Left lobe of liver (tissue), 2 donors: ENCODE measurements at regions not wholly inside any gene's neighbourhood (a gene's known extent, or its start where the extent isn't known, plus 50 kb on each side); places are given as distances from the start of the nearest gene placed in this dataset.

ENCODE experiments used
- ATAC-seq: fragments of 200-7000 bp; cut with Tn5 transposase; one replicate; pipeline ENCODE4 v1.9.1; 2020; ENCODE audit warnings: mild to moderate bottlenecking, moderate library complexity
- DNase-seq: peaks from one replicate; pipeline ENCODE4 v3.0.0-alpha.2; 2020; ENCODE audit warnings: low spot score
- donor health status: DM: no; HTN: no; CAD: no; lungs with moderate emphysema.
- donor health status: DM: no; HTN: yes; CAD: no.

DNA sequence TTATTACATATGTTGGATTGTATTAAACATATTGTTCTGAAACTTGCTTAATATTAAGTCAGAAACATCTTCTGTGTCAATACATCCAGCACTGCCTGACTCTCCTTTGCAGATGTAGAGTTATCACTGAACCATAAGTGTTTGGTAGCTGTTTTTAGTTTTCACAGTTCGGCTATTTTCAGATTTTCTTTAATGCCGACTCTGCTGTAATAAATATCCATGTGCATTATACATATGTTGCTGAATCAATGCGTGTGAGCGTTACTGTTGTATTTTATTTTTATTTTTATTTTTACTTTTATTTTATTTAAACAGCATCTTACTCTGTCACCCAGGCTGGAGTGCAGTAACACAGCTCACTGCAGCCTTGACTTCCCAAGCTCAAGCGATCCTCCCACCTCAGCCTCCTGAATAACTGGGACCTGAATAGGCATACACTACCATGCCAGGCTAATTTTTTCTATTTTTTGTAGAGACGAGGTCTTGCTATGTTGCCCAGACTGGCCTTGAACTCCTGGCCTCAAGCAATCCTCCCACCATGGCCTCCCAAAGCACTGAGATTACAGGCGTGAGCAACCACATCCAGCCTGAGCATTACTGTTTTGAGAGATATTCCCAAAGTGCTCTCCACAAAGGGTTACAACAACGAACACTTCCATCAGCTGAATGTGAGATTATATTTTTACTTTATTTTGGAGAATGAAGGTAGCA is 50.7 kb upstream of the NOCT start:
- ATAC-seq: no peak
- no peak for DNase-seq

- DNase-seq (no peak), ATAC-seq (no peak)
Measured at GRCh38 chr4:138963412-138963811, 52.2 kb upstream of the NOCT start.

GRCh38 chr4:138961664-138962063 is 53.9 kb upstream of the NOCT start:
- DNase-seq: no peak
- ATAC-seq: no peak

DNA sequence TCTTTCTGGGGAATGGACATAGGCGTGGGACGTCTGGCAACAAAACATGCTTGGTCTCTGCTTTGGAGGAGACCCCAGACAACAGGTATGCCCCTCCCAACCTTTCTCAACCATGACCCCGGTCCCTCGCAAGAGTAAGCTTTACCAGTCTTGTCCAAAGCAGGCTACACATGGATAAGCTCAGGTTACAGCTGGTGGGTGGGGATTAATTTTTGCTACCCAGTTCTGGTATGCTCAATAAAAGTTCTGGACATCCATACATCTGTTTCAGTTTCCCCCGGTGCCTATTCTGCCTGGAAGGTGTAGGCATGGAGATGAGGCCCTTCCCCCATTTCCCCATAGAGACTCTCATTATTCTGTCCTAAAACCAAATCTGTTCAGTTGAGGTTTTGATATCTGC is 54.5 kb upstream of the NOCT start:
- no peak for DNase-seq
- ATAC-seq: no peak

DNA sequence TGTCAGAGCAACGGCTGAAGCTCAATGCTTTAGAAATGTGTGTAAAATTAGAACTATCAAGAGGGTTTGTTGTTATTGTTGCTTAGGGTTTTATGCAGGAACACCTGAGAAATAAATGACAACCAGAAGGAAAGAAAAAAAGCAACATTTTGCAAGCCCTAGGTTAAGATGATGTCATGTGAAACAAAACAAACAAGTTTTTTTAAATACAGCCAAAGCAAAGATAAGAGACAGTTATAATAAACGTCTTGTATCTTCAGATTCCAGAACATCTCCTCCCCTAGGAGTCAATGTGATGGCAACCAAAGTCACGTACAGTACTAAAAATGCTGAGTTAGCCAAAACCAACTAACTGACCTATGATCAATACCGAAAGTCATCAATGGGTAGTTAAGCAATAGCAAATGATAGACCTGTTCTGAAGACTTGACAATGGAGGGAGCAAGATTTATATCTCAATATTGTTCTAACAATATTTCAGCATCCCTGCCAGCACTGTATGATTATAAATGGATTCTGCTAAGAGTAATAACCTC is 55.3 kb upstream of the NOCT start:
- no peak for DNase-seq
- ATAC-seq: peak; percentile 27

DNA sequence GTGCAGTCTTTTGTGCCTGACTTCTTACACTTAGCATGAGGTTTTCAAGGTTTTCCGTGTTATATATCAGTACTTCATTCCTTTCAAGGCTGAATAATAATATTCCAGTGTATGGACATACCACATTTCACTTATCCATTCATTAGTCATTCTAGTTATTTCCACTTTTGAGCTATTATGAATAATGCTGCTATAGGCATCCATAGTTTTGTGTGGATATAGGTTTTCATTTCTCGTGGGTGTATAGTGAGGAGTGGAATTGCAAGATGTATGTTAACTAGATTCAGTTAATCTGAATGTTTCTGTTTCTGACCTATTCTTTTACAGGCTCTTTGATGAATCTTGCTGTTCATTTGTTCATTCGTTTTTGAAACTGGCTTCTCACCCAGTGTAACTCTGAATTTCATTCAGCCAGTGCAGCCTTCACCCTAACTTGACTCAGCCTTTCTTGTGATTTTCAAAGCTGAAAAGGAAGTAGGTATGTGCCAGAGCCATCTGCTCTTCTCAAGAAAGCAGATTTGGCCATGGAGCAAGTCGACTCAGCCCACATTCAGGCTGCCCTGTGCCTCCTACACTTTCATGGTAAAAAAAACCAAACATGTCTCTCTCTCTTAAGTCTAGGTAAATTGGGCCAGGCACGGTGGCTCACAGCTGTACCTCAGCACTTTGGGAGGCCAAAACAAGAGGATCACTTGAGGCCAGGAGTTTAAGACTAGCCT is 56.3 kb upstream of the NOCT start:
- DNase-seq: no peak
- ATAC-seq: no peak

DNA sequence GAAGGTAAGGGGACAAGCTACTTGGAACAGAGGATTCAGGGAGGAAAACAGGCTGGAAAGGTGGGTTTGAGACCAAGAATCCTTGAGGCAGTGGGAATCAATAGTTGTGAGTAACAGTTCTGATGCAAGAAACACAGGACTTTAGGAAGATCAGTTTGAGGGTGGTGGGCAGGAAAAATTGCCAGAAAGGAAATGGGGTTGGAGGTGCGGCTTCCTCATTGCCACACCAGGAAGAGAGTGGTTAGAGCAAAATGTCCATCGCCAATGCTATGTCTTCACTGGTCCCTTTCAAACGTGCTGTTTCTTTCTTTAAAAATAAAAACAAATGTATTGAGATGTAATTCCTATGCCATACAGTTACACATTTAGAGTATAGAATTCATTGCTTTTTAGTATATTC is 57.1 kb upstream of the NOCT start:
- ATAC-seq: no peak
- DNase-seq: no peak

DNA sequence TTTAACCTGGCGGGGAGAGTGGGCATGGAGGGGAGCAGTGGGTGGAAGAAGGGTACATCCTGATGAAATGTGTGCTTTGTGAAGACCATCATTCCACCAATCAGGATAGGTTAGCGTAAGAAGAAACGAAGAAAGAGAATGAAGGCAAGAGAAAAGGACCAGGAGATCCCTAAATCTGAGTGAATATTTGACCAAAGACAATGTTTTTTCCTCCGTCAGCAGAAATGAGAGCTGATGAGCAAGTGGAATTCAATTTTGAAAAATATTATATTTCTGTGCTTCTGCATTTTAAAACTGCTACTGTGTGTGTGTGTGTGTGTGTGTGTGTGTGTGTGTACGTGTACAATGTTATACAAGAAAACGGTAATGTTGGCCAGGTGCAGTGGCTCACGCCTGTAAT is 58.3 kb upstream of the NOCT start:
- ATAC-seq (no peak), DNase-seq (no peak)

DNA sequence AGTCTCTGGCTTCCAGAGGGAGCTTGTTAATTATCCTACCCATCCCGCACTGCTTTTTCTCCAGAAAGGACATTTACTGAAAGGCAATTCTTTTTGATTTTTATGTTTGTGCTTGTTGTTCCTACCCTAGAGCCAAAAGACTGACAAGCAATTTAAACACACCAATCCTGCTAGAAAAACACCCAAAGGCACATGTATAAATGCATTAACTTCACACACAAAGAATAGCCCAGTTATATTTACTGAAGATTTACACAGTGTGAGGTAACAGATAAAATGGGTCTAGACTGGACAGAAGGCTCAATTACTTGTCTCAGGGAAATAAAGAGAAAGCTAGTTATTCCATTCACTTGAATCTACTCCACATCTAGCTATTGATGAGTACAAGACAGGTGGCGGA is 61.2 kb upstream of the NOCT start:
- ATAC-seq (no peak), DNase-seq (no peak)

DNA sequence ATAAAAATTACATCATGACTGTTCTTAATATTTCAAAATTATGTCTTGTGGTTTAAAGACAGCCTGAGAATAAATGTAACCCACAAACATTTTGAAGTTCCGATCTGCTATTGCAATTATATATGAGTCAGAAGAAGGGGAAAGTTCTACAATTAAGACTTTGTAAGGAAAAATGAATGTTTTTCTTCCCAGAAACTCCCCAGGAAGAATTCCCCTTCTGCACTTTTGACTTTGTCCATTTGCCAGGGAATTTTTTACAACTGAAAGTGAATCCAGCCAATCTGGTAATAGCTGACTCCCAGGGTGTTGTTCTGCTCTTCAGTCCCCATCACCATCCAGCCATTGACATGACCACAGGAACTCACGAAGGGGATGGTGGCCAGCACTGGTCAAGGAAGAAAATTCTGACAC is 61.6 kb upstream of the NOCT start:
- DNase-seq (no peak), ATAC-seq (peak; percentile 26)

DNA sequence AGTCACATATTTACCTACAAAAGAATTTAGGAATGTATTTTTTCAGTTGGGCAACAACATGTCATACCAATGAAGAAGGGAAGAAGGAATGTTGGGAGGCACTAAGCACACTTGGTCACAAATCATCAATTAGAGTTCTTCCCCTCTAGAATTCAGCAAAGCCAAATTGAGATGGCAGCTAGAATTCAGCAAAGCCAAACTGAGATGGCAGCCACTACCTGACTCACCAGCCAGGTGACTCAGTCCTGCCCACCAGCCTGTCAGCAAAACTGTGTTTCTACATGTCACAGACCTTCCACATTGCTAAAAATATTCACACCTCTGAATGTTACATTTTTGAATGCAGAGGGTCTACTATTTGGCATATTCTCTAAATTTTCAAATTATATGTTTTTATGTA is 63.2 kb upstream of the NOCT start:
- DNase-seq (no peak), ATAC-seq (no peak)

GRCh38 chr4:138951764-138952163 is 63.8 kb upstream of the NOCT start:
- ATAC-seq (no peak), DNase-seq (no peak)

DNA sequence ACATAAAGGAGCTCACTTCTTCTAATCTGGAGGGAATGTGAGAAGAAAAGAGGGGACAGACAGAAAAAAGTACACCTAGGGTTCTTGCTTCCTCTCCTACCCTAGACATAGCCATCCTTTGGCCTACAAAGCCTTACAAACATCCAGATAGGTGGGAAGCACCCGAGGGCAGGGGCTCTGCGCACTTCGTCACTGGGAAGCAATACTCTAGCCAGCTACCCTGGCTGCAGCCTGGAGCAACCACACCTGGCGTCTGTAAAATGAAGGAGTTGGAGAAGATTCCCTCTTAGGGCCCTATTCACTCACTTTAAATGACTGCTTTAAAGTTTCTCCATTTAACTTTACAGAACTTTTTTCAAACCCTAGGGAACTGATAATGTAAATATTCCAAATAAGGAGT is 65.7 kb upstream of the NOCT start:
- ATAC-seq (no peak), DNase-seq (no peak)

DNA sequence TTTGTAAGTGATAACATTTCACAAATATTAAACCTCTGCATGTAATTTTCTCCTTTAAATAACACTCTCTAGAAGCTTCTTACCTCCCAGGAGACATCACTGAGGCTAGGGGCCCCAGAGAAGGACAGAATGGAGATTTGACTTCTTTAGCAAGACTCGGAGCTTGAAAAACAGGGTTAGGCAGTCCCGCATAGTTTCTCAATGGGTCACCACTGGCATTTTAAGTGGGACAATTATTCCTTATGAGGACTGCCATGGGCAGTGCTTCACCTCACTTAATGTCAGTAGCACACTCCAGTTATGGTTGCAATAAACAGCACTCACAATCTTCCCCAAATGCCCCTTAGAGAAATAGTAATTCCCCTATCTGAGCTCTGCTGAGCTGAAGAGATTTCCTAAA is 66.7 kb upstream of the NOCT start:
- no peak for ATAC-seq
- DNase-seq: no peak

DNA sequence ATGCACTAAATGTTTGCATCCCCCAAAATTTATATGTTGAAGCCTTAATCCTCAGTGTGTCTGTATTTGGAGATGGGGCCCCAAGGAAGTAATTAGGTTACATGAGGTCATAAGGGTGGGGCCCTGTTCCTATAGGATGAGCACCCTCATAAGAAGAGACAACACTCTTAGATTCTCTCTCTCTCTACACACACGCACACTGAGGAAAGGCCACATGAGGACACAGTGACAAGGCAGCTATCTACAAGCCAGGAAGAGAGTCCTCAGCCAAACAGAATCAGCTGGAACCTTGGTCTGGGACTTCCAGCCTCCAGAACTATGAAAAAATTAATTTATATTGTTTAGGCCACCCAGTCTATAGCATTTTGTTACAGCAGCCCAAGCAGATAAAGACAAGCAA is 69.3 kb upstream of the NOCT start:
- DNase-seq (no peak), ATAC-seq (no peak)

DNA sequence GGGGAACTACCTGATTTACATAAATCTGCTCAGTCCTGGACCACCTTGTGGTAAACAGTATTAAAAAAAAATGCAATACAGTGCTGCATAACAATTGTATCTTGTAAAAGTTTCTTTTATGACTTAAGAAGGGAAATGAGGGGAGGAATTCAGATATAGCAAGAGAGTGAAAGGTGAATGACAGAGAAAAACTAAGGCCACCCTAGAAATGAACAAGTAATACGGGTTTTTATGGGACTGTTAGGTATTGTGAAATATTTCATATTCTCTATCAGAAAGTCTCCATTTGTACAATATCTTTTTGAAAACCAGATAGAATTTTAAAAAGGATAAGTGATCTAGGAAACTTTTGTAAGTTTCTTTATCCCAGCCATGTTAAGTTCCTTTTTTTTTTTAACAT is 69.7 kb upstream of the NOCT start:
- ATAC-seq (no peak), DNase-seq (no peak)

GRCh38 chr4:138945401-138945800 is 70.2 kb upstream of the NOCT start:
- DNase-seq (no peak), ATAC-seq (no peak)

DNA sequence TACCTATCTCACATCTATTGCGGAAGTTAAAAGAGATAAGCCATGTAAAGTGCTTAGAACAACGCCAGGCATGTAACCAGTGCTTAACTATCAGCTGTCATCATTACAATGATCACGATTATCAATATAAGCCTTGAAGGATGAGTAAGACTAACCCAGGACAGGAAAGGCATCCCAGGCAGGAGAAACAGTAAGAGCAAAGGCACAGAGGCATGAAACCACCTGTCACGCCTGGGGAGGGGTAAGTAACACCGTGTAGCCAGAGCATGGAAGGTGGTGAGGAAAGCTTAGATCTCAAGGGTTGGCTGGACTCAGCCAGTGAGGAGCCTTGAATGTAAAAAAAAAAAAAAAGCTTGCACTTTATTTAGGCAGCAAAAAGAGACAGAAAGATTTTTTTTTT is 71.7 kb upstream of the NOCT start:
- no peak for ATAC-seq
- no peak for DNase-seq

DNA sequence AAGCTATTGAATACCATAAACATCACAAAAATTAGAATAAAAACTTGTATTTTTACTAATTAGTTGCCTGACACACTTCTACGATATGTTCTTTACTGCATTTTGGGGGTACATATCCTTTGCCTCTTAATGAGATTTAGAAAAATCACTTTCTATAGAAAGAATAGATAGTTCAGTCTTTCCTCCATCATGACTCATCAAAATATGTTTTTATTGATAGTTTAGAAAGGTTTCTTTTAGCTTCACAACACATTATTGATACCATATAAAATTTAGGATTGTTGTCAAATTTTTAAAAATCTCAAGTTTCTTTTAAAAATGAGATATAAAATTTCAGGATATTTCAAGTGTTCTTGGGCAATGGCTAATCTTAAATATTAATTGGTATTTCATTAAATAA is 74.5 kb upstream of the NOCT start:
- ATAC-seq: no peak
- DNase-seq: no peak

- ATAC-seq: peak; percentile 79
Measured at GRCh38 chr4:138939960-138940359, 75.6 kb upstream of the NOCT start.

DNA sequence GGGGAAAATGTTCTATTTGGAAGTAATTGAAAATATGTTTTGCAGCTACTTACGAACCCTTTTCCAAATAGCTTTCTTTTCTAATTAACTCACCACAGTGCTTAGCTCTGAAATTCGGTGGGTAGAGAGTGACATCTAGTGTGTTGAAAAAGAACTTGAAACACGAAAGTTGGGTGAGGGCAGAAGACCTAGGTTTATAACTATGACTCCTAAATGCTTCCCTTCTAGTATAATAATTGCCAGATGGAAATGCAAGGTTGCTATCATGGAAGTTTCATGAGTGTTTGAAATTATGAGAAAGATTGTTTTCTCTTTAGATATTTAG is 77.3 kb upstream of the NOCT start:
- ATAC-seq: peak; percentile 86
- no peak for DNase-seq

More at GRCh38 chr4:138939960-138940359, 75.6 kb upstream of the NOCT start:
- DNase-seq: no peak

GRCh38 chr4:138935135-138935807 is 80.3 kb upstream of the NOCT start:
- no peak for DNase-seq

More at GRCh38 chr4:138935135-138935807, 80.3 kb upstream of the NOCT start:
- ATAC-seq: no peak
